ENCODE measurements at regions not wholly inside any gene's neighbourhood (a gene's known extent, or its start where the extent isn't known, plus 50 kb on each side); places are given as distances from the start of the nearest gene placed in this dataset.
"Not testable (repeated sequence)": the region's sequence is repeated elsewhere in the genome, so short reads cannot be mapped to it uniquely, and the experiment has no call there.

- FAIRE-seq: no peak
Observed at GRCh38 chr2:58631986-58632385, 390.9 kb upstream of the FANCL start.

- FAIRE-seq: no peak
Observed at GRCh38 chr2:58629545-58630119, 388.5 kb upstream of the FANCL start.

- FAIRE-seq: no peak
Observed at GRCh38 chr2:58620896-58621295, 379.8 kb upstream of the FANCL start.

- FAIRE-seq: no peak
Observed at GRCh38 chr2:58620093-58620492, 379.0 kb upstream of the FANCL start.

GRCh38 chr2:58616961-58617360, 375.8 kb upstream of the FANCL start:
- no peak for FAIRE-seq

GRCh38 chr2:58614219-58614618, 373.1 kb upstream of the FANCL start:
- FAIRE-seq: no peak

- no peak for FAIRE-seq
Observed at GRCh38 chr2:58612973-58613372, 371.8 kb upstream of the FANCL start.

- FAIRE-seq: no peak
Observed at GRCh38 chr2:58609326-58609725, 368.2 kb upstream of the FANCL start.

GRCh38 chr2:58608146-58608545, 367.0 kb upstream of the FANCL start:
- no peak for FAIRE-seq

GRCh38 chr2:58607448-58607847, 366.3 kb upstream of the FANCL start:
- FAIRE-seq: no peak

- FAIRE-seq: no peak
Observed at GRCh38 chr2:58606799-58607198, 365.7 kb upstream of the FANCL start.

GRCh38 chr2:58604096-58604495, 363.0 kb upstream of the FANCL start:
- FAIRE-seq: no peak

- no peak for FAIRE-seq
Observed at GRCh38 chr2:58601017-58601416, 359.9 kb upstream of the FANCL start.

GRCh38 chr2:58598171-58598570, 357.0 kb upstream of the FANCL start:
- no peak for FAIRE-seq

- no peak for FAIRE-seq
Observed at GRCh38 chr2:58595714-58596113, 354.6 kb upstream of the FANCL start.

GRCh38 chr2:58594762-58595161, 353.6 kb upstream of the FANCL start:
- no peak for FAIRE-seq

GRCh38 chr2:58594175-58594574, 353.1 kb upstream of the FANCL start:
- no peak for FAIRE-seq

GRCh38 chr2:58586178-58586577, 345.1 kb upstream of the FANCL start:
- FAIRE-seq: not testable (repeated sequence)

GRCh38 chr2:58585233-58585632, 344.1 kb upstream of the FANCL start:
- FAIRE-seq: no peak

GRCh38 chr2:58584606-58585118, 343.5 kb upstream of the FANCL start:
- no peak for FAIRE-seq

- no peak for FAIRE-seq
Observed at GRCh38 chr2:58578276-58578675, 337.2 kb upstream of the FANCL start.

GRCh38 chr2:58574873-58575272, 333.7 kb upstream of the FANCL start:
- FAIRE-seq: no peak

GRCh38 chr2:58572731-58573130, 331.6 kb upstream of the FANCL start:
- FAIRE-seq: no peak

- FAIRE-seq: no peak
Observed at GRCh38 chr2:58571181-58571852, 330.2 kb upstream of the FANCL start.
